ENCODE measurements at regions not wholly inside any gene's neighbourhood (a gene's known extent, or its start where the extent isn't known, plus 50 kb on each side); places are given as distances from the start of the nearest gene placed in this dataset.
"Not testable (repeated sequence)": the region's sequence is repeated elsewhere in the genome, so short reads cannot be mapped to it uniquely, and the experiment has no call there.

GRCh38 chr10:7027237-7027912, 383.5 kb downstream of the SFMBT2 start:
- no peak for DNase-seq

- DNase-seq = no peak
Observed at GRCh38 chr10:7026818-7027217, 384.0 kb downstream of the SFMBT2 start.

GRCh38 chr10:7025296-7025695, 385.5 kb downstream of the SFMBT2 start:
- DNase-seq = no peak

GRCh38 chr10:7015457-7015856, 395.4 kb downstream of the SFMBT2 start:
- no peak for DNase-seq

GRCh38 chr10:7014721-7015120, 396.1 kb downstream of the SFMBT2 start:
- DNase-seq = no peak

- DNase-seq = no peak
Observed at GRCh38 chr10:7011994-7012393, 398.8 kb downstream of the SFMBT2 start.

GRCh38 chr10:7008645-7009044, 402.2 kb downstream of the SFMBT2 start:
- DNase-seq = no peak

GRCh38 chr10:7007600-7008190, 403.1 kb downstream of the SFMBT2 start:
- no peak for DNase-seq

- DNase-seq = no peak
Observed at GRCh38 chr10:7006566-7006965, 404.3 kb downstream of the SFMBT2 start.

- no peak for DNase-seq
Observed at GRCh38 chr10:7003831-7004395, 406.9 kb downstream of the SFMBT2 start.

- DNase-seq = no peak
Observed at GRCh38 chr10:7000061-7000460, 410.8 kb downstream of the SFMBT2 start.

GRCh38 chr10:6999232-6999925, 411.5 kb downstream of the SFMBT2 start:
- DNase-seq = no peak

- DNase-seq = no peak
Observed at GRCh38 chr10:6997509-6997908, 413.3 kb downstream of the SFMBT2 start.

- DNase-seq = no peak
Observed at GRCh38 chr10:6996431-6996830, 414.4 kb downstream of the SFMBT2 start.

- peak; percentile 30 for DNase-seq
Observed at GRCh38 chr10:6995831-6996230, 415.0 kb downstream of the SFMBT2 start.

- DNase-seq = no peak
Observed at GRCh38 chr10:6995341-6995740, 415.3 kb upstream of the PRKCQ start.

GRCh38 chr10:6990891-6991290, 410.8 kb upstream of the PRKCQ start:
- no peak for DNase-seq

GRCh38 chr10:6988654-6989053, 408.6 kb upstream of the PRKCQ start:
- DNase-seq = no peak

GRCh38 chr10:6987536-6987945, 407.5 kb upstream of the PRKCQ start:
- DNase-seq = no peak

- no peak for DNase-seq
Observed at GRCh38 chr10:6986927-6987326, 406.9 kb upstream of the PRKCQ start.

- DNase-seq = no peak
Observed at GRCh38 chr10:6985644-6986043, 405.6 kb upstream of the PRKCQ start.

- DNase-seq = no peak
Observed at GRCh38 chr10:6984971-6985370, 404.9 kb upstream of the PRKCQ start.

- DNase-seq = not testable (repeated sequence)
Observed at GRCh38 chr10:6984016-6984415, 403.9 kb upstream of the PRKCQ start.

- DNase-seq = no peak
Observed at GRCh38 chr10:6980353-6980752, 400.3 kb upstream of the PRKCQ start.
